Peyer's patch (tissue), 4 donors: ENCODE measurements at regions not wholly inside any gene's neighbourhood (a gene's known extent, or its start where the extent isn't known, plus 50 kb on each side); places are given as distances from the start of the nearest gene placed in this dataset.

Source experiments
- CTCF ChIP-seq, 6 experiments: fragments of 450-650 bp in 4 of 6; fragments of 200-600 bp in 2 of 6; sonication (generic) in 1 of 6; IDR thresholded peaks; one replicate each; pipeline ENCODE4 v1.5.1; 2017 to 2019; ENCODE audit warnings: antibody characterized with exemption in 6 of 6, mild to moderate bottlenecking in 3 of 6, moderate library complexity in 1 of 6
- POLR2A ChIP-seq, 2 donors: fragments of 450-650 bp; IDR thresholded peaks; one replicate each; pipeline ENCODE4 v1.5.1; 2017; ENCODE audit warnings: antibody characterized with exemption in 2 of 2, mild to moderate bottlenecking in 2 of 2, moderate library complexity in 2 of 2

- TF ChIP-seq CTCF (IDR thresholded peaks at IDR 0.05): no peak
- no peak for TF ChIP-seq POLR2A (IDR thresholded peaks at IDR 0.05)
Measured at GRCh38 chr22:48884324-48884723, 943.3 kb downstream of the BRD1 start.
